Activated CD8-positive, alpha-beta memory T cell treated with anti-CD3 and anti-CD28 coated beads, Interleukin-2, amount 10 ng/mL, durations not matched to agents 7 days and 5 days (primary cell): ENCODE measurements at regions not wholly inside any gene's neighbourhood (a gene's known extent, or its start where the extent isn't known, plus 50 kb on each side); places are given as distances from the start of the nearest gene placed in this dataset.
"Not testable (repeated sequence)": the region's sequence is repeated elsewhere in the genome, so short reads cannot be mapped to it uniquely, and the experiment has no call there.

Source experiments
- ATAC-seq: fragments of 150-1000 bp; cut with Tn5 transposase; one replicate; pipeline ENCODE4 v1.10.0; 2021; ENCODE audit warnings: moderate library complexity
- CTCF ChIA-PET: fragments of 350-600 bp; sonication (Branson Sonifier 250); formaldehyde crosslinking; loops from one replicate; lab custom pipeline; 2021; ENCODE audit warnings: antibody characterized with exemption; lab: Charles Lee
- DNase-seq: peaks from one replicate; pipeline ENCODE4 v3.0.0-alpha.2; 2020
- H3K27ac Mint-ChIP-seq: one replicate; pipeline ENCODE4 v1.8.0; 2021; ENCODE audit warnings: mild to moderate bottlenecking, mixed read lengths
- H3K27me3 Mint-ChIP-seq: one replicate; pipeline ENCODE4 v1.8.0; 2021; ENCODE audit warnings: mixed read lengths
- H3K36me3 Mint-ChIP-seq: one replicate; pipeline ENCODE4 v1.8.0; 2021; ENCODE audit warnings: mild to moderate bottlenecking, mixed read lengths
- H3K4me1 Mint-ChIP-seq: one replicate; pipeline ENCODE4 v1.8.0; 2021; ENCODE audit warnings: mixed read lengths
- H3K4me3 Mint-ChIP-seq: one replicate; pipeline ENCODE4 v1.8.0; 2021; ENCODE audit warnings: mild to moderate bottlenecking, moderate library complexity, mixed read lengths
- H3K9me3 Mint-ChIP-seq: one replicate; pipeline ENCODE4 v1.8.0; 2022; ENCODE audit warnings: low read depth, mixed read lengths

- not testable (repeated sequence) for H3K4me1 Mint-ChIP-seq, DNase-seq, H3K27me3 Mint-ChIP-seq, H3K27ac Mint-ChIP-seq, H3K4me3 Mint-ChIP-seq, ATAC-seq, H3K36me3 Mint-ChIP-seq
- H3K9me3 Mint-ChIP-seq, result peaks cover 12% of the 10 kb centered on the region
- CTCF ChIA-PET, result interaction anchor here (0.8 kb wide), 1 partner anchor 8 kb away, joined by 3 read pairs; no protein-coding TSS in a partner anchor
Observed at GRCh38 chr15:95700692-95701091, 629.8 kb upstream of the NR2F2 start.

GRCh38 chr15:95701410-95701809, 629.1 kb upstream of the NR2F2 start:
- CTCF ChIA-PET, result no interaction called here
- H3K36me3 Mint-ChIP-seq, result peaks cover 1% of the 10 kb centered on the region
- no peaks in the 10 kb centered on the region for H3K27me3 Mint-ChIP-seq
- DNase-seq (no peak), ATAC-seq (no peak)
- no peak overlapping the region for H3K4me3 Mint-ChIP-seq
- H3K9me3 Mint-ChIP-seq, result peaks cover 12% of the 10 kb centered on the region
- H3K4me1 Mint-ChIP-seq, result no peaks in the 10 kb centered on the region
- H3K27ac Mint-ChIP-seq, result no peak overlapping the region

- no peak overlapping the region for H3K4me3 Mint-ChIP-seq
- no peaks in the 10 kb centered on the region for H3K27me3 Mint-ChIP-seq
- H3K4me1 Mint-ChIP-seq, result no peaks in the 10 kb centered on the region
- no peak overlapping the region for H3K27ac Mint-ChIP-seq
- peaks cover under 1% of the 10 kb centered on the region for H3K36me3 Mint-ChIP-seq
- H3K9me3 Mint-ChIP-seq, result peaks cover 2% of the 10 kb centered on the region
- CTCF ChIA-PET, result no interaction called here
- DNase-seq (no peak), ATAC-seq (no peak)
Observed at GRCh38 chr15:95709959-95710695, 620.4 kb upstream of the NR2F2 start.

- no peaks in the 10 kb centered on the region for H3K9me3 Mint-ChIP-seq
- no peaks in the 10 kb centered on the region for H3K27me3 Mint-ChIP-seq
- no peaks in the 10 kb centered on the region for H3K36me3 Mint-ChIP-seq
- H3K27ac Mint-ChIP-seq, result no peak overlapping the region
- CTCF ChIA-PET, result no interaction called here
- ATAC-seq (no peak), DNase-seq (no peak)
- no peak overlapping the region for H3K4me3 Mint-ChIP-seq
- no peaks in the 10 kb centered on the region for H3K4me1 Mint-ChIP-seq
Observed at GRCh38 chr15:95712785-95713184, 617.7 kb upstream of the NR2F2 start.

GRCh38 chr15:95713324-95713723, 617.2 kb upstream of the NR2F2 start:
- CTCF ChIA-PET, result no interaction called here
- Mint-ChIP-seq H3K27ac (no peak overlapping the region), H3K4me3 (no peak overlapping the region), H3K36me3 (no peaks in the 10 kb centered on the region), H3K9me3 (no peaks in the 10 kb centered on the region), H3K4me1 (no peaks in the 10 kb centered on the region), H3K27me3 (no peaks in the 10 kb centered on the region)
- DNase-seq (no peak), ATAC-seq (no peak)

GRCh38 chr15:95715116-95715903, 615.2 kb upstream of the NR2F2 start:
- DNase-seq (no peak), ATAC-seq (no peak)
- no peaks in the 10 kb centered on the region for H3K4me1 Mint-ChIP-seq
- H3K36me3 Mint-ChIP-seq, result no peaks in the 10 kb centered on the region
- CTCF ChIA-PET, result no interaction called here
- H3K27me3 Mint-ChIP-seq, result no peaks in the 10 kb centered on the region
- no peak overlapping the region for H3K4me3 Mint-ChIP-seq
- H3K27ac Mint-ChIP-seq, result no peak overlapping the region
- H3K9me3 Mint-ChIP-seq, result no peaks in the 10 kb centered on the region

- H3K36me3 Mint-ChIP-seq, result no peaks in the 10 kb centered on the region
- no peak overlapping the region for H3K27ac Mint-ChIP-seq
- CTCF ChIA-PET, result no interaction called here
- no peaks in the 10 kb centered on the region for H3K9me3 Mint-ChIP-seq
- ATAC-seq, result no peak
- H3K4me1 Mint-ChIP-seq, result no peaks in the 10 kb centered on the region
- no peak overlapping the region for H3K4me3 Mint-ChIP-seq
- no peak for DNase-seq
- no peaks in the 10 kb centered on the region for H3K27me3 Mint-ChIP-seq
Observed at GRCh38 chr15:95715906-95716656, 614.4 kb upstream of the NR2F2 start.

GRCh38 chr15:95716708-95717107, 613.8 kb upstream of the NR2F2 start:
- ATAC-seq (no peak), DNase-seq (no peak)
- no peaks in the 10 kb centered on the region for H3K27me3 Mint-ChIP-seq
- H3K4me3 Mint-ChIP-seq, result no peak overlapping the region
- no peaks in the 10 kb centered on the region for H3K9me3 Mint-ChIP-seq
- H3K4me1 Mint-ChIP-seq, result no peaks in the 10 kb centered on the region
- no peaks in the 10 kb centered on the region for H3K36me3 Mint-ChIP-seq
- CTCF ChIA-PET, result no interaction called here
- H3K27ac Mint-ChIP-seq, result no peak overlapping the region

- Mint-ChIP-seq H3K4me3 (no peak overlapping the region), H3K27me3 (no peaks in the 10 kb centered on the region), H3K9me3 (no peaks in the 10 kb centered on the region), H3K27ac (no peak overlapping the region), H3K36me3 (no peaks in the 10 kb centered on the region), H3K4me1 (no peaks in the 10 kb centered on the region)
- CTCF ChIA-PET, result no interaction called here
- ATAC-seq (no peak), DNase-seq (no peak)
Observed at GRCh38 chr15:95718441-95718840, 612.1 kb upstream of the NR2F2 start.

GRCh38 chr15:95724908-95725633, 605.4 kb upstream of the NR2F2 start:
- CTCF ChIA-PET, result no interaction called here
- no peaks in the 10 kb centered on the region for H3K27me3 Mint-ChIP-seq
- H3K9me3 Mint-ChIP-seq, result no peaks in the 10 kb centered on the region
- no peaks in the 10 kb centered on the region for H3K4me1 Mint-ChIP-seq
- ATAC-seq (no peak), DNase-seq (no peak)
- H3K4me3 Mint-ChIP-seq, result no peak overlapping the region
- no peak overlapping the region for H3K27ac Mint-ChIP-seq
- H3K36me3 Mint-ChIP-seq, result no peaks in the 10 kb centered on the region

GRCh38 chr15:95726891-95727290, 603.6 kb upstream of the NR2F2 start:
- Mint-ChIP-seq H3K4me1 (no peaks in the 10 kb centered on the region), H3K4me3 (no peak overlapping the region), H3K27ac (no peak overlapping the region), H3K36me3 (no peaks in the 10 kb centered on the region), H3K9me3 (no peaks in the 10 kb centered on the region), H3K27me3 (no peaks in the 10 kb centered on the region)
- CTCF ChIA-PET, result no interaction called here
- DNase-seq, result no peak
- no peak for ATAC-seq

- peaks cover 18% of the 10 kb centered on the region for H3K4me1 Mint-ChIP-seq
- CTCF ChIA-PET, result no interaction called here
- H3K27ac Mint-ChIP-seq, result no peak overlapping the region
- H3K9me3 Mint-ChIP-seq, result peaks cover 10% of the 10 kb centered on the region
- H3K4me3 Mint-ChIP-seq, result no peak overlapping the region
- peaks cover 13% of the 10 kb centered on the region for H3K36me3 Mint-ChIP-seq
- ATAC-seq, result no peak
- no peak for DNase-seq
- no peaks in the 10 kb centered on the region for H3K27me3 Mint-ChIP-seq
Observed at GRCh38 chr15:95733931-95734330, 596.6 kb upstream of the NR2F2 start.
